OCI-LY1 (cell line): ENCODE measurements at regions not wholly inside any gene's neighbourhood (a gene's known extent, or its start where the extent isn't known, plus 50 kb on each side); places are given as distances from the start of the nearest gene placed in this dataset.

Experiments
- EZH2 ChIP-seq: fragments of 200-600 bp; sonication (generic), shearing (Covaris generic); IDR thresholded peaks from 2 replicates; pipeline ENCODE4 v1.8.0; 2017; ENCODE audit warnings: borderline replicate concordance, mixed run types, mild to moderate bottlenecking, antibody characterized with exemption, low read length, moderate library complexity, mixed read lengths
- TF ChIP-seq, protein P1 (sequence below): fragments of 200-600 bp; sonication (generic), shearing (Covaris generic); IDR thresholded peaks from 2 replicates; pipeline ENCODE4 v1.5.1; 2017; ENCODE audit warnings: mild to moderate bottlenecking, antibody characterized with exemption, low read length, moderate library complexity, mixed read lengths

DNA sequence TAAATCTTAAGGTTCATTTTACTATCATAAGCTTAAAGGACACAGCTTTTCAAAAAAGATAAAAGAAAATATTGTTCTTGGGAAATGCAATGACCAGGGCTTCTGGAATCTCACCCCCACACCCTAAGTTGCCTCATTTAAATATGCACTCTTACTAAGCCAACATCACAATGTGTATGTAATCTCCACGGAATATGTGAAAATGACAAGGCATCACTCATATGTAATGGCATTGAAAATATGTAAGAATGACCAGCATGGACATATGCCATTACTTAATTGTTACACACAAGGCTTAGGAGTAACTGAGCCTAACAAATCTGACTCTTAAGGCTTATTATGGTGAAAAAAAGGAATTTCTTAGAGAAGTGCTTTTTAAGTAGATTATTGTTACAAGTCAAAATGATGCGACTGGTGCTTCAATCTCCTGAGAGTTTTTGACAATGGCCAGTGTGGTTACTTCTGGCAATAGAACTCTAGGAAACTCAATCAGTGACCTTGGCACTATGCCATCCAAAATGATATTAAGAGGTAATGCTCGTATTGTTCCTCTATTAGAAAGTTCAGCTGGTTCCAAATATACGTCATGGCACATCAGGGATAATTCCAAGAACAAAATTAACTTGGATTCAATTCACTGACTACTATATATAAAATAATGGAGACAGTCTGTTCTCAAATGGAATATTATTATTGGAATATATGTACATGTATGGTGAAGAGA lies 290.0 kb upstream of the PLSCR5 start:
- TF ChIP-seq, protein P1, sequence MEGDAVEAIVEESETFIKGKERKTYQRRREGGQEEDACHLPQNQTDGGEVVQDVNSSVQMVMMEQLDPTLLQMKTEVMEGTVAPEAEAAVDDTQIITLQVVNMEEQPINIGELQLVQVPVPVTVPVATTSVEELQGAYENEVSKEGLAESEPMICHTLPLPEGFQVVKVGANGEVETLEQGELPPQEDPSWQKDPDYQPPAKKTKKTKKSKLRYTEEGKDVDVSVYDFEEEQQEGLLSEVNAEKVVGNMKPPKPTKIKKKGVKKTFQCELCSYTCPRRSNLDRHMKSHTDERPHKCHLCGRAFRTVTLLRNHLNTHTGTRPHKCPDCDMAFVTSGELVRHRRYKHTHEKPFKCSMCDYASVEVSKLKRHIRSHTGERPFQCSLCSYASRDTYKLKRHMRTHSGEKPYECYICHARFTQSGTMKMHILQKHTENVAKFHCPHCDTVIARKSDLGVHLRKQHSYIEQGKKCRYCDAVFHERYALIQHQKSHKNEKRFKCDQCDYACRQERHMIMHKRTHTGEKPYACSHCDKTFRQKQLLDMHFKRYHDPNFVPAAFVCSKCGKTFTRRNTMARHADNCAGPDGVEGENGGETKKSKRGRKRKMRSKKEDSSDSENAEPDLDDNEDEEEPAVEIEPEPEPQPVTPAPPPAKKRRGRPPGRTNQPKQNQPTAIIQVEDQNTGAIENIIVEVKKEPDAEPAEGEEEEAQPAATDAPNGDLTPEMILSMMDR: no peak
- no peak for TF ChIP-seq EZH2
